Omental fat pad (tissue), 3 donors: ENCODE measurements at regions not wholly inside any gene's neighbourhood (a gene's known extent, or its start where the extent isn't known, plus 50 kb on each side); places are given as distances from the start of the nearest gene placed in this dataset.

ENCODE experiments used
- ATAC-seq: fragments of 150-250 bp; one replicate; pipeline ENCODE4 v1.9.1; 2016; ENCODE audit warnings: mild to moderate bottlenecking, moderate library complexity; ENCODE audit not compliant: low FRiP score
- DNase-seq: peaks from one replicate; pipeline ENCODE4 v3.0.0-alpha.2; 2019; ENCODE audit warnings: low spot score
- CTCF ChIP-seq, 3 donors: fragments of 450-650 bp; IDR thresholded peaks; one replicate each; pipeline ENCODE4 v1.5.1; 2016 to 2017; ENCODE audit warnings: antibody characterized with exemption in 3 of 3, mild to moderate bottlenecking in 3 of 3, moderate library complexity in 2 of 3

GRCh38 chr2:7916670-7917069, 765.2 kb upstream of the ID2 start:
- no peak for ATAC-seq
- TF ChIP-seq CTCF (IDR thresholded peaks at IDR 0.05) = no peak
- no peak for DNase-seq

GRCh38 chr2:7919510-7919909, 762.3 kb upstream of the ID2 start:
- no peak for DNase-seq
- TF ChIP-seq CTCF (IDR thresholded peaks at IDR 0.05) = no peak
- no peak for ATAC-seq

GRCh38 chr2:7924023-7924762, 757.7 kb upstream of the ID2 start:
- no peak for TF ChIP-seq CTCF (IDR thresholded peaks at IDR 0.05)
- ATAC-seq (no peak), DNase-seq (no peak)

- no peak for DNase-seq
- ATAC-seq = no peak
- no peak for TF ChIP-seq CTCF (IDR thresholded peaks at IDR 0.05)
Measured at GRCh38 chr2:7925506-7925905, 756.4 kb upstream of the ID2 start.

GRCh38 chr2:7927691-7928090, 754.2 kb upstream of the ID2 start:
- TF ChIP-seq CTCF (IDR thresholded peaks at IDR 0.05) = no peak
- ATAC-seq (no peak), DNase-seq (no peak)

- no peak for TF ChIP-seq CTCF (IDR thresholded peaks at IDR 0.05)
- ATAC-seq = no peak
- DNase-seq = no peak
Measured at GRCh38 chr2:7929281-7929680, 752.6 kb upstream of the ID2 start.
